GM21786 (cell line): ENCODE measurements at regions not wholly inside any gene's neighbourhood (a gene's known extent, or its start where the extent isn't known, plus 50 kb on each side); places are given as distances from the start of the nearest gene placed in this dataset.
"Not testable (repeated sequence)": the region's sequence is repeated elsewhere in the genome, so short reads cannot be mapped to it uniquely, and the experiment has no call there.

Experiments used
- ATAC-seq: cut with Tn5 transposase; IDR thresholded peaks from one replicate; pipeline ENCODE4 v1.9.1; 2021; ENCODE audit not compliant: unreplicated experiment

- ATAC-seq = no peak
These were observed 327.7 kb upstream of the NPSR1 start for GRCh38 chr7:34330308-34330707.

- no peak for ATAC-seq
These were observed 326.9 kb upstream of the NPSR1 start for GRCh38 chr7:34331102-34331501.

GRCh38 chr7:34332006-34332405, 326.0 kb upstream of the NPSR1 start:
- no peak for ATAC-seq

GRCh38 chr7:34333184-34333583, 324.8 kb upstream of the NPSR1 start:
- ATAC-seq = no peak

GRCh38 chr7:34333925-34334324, 324.1 kb upstream of the NPSR1 start:
- no peak for ATAC-seq

- ATAC-seq = no peak
These were observed 320.9 kb upstream of the NPSR1 start for GRCh38 chr7:34337163-34337562.

GRCh38 chr7:34338961-34339526, 319.0 kb upstream of the NPSR1 start:
- no peak for ATAC-seq

GRCh38 chr7:34341326-34341725, 316.7 kb upstream of the NPSR1 start:
- no peak for ATAC-seq

- no peak for ATAC-seq
These were observed 315.6 kb upstream of the NPSR1 start for GRCh38 chr7:34342387-34342786.

- no peak for ATAC-seq
These were observed 314.4 kb upstream of the NPSR1 start for GRCh38 chr7:34343667-34344066.

GRCh38 chr7:34354011-34354410, 304.0 kb upstream of the NPSR1 start:
- ATAC-seq = no peak

GRCh38 chr7:34354899-34355298, 303.1 kb upstream of the NPSR1 start:
- no peak for ATAC-seq

- ATAC-seq = no peak
These were observed 300.9 kb upstream of the NPSR1 start for GRCh38 chr7:34357068-34357467.

- no peak for ATAC-seq
These were observed 300.1 kb upstream of the NPSR1 start for GRCh38 chr7:34357946-34358345.

- not testable (repeated sequence) for ATAC-seq
These were observed 299.4 kb upstream of the NPSR1 start for GRCh38 chr7:34358578-34358977.

GRCh38 chr7:34361663-34362250, 296.3 kb upstream of the NPSR1 start:
- ATAC-seq = no peak

GRCh38 chr7:34362621-34363020, 295.4 kb upstream of the NPSR1 start:
- ATAC-seq = no peak

- ATAC-seq = no peak
These were observed 293.9 kb upstream of the NPSR1 start for GRCh38 chr7:34364130-34364529.

- no peak for ATAC-seq
These were observed 293.0 kb upstream of the NPSR1 start for GRCh38 chr7:34365011-34365410.

- ATAC-seq = no peak
These were observed 292.4 kb upstream of the NPSR1 start for GRCh38 chr7:34365611-34366010.

- no peak for ATAC-seq
These were observed 286.1 kb upstream of the NPSR1 start for GRCh38 chr7:34371922-34372321.

- no peak for ATAC-seq
These were observed 284.1 kb upstream of the NPSR1 start for GRCh38 chr7:34373940-34374339.
